ENCODE measurements at regions not wholly inside any gene's neighbourhood (a gene's known extent, or its start where the extent isn't known, plus 50 kb on each side); places are given as distances from the start of the nearest gene placed in this dataset.

GRCh38 chr21:25243808-25244207, 363.5 kb downstream of the MRPL39 start:
- Histone ChIP-seq H4K91ac (replicated peaks; ENCODE audit: insufficient read length, low read length) (no peak overlapping the region), H3K9ac (replicated peaks in 1 of 4; ENCODE audit: extremely low read depth in 1 of 4, low read depth in 3 of 4, low read length in 3 of 4) (no peak overlapping the region), H3K23me2 (ENCODE audit: low read depth, low read length) (no peaks in the 10 kb centered on the region), H3K4ac (replicated peaks; ENCODE audit: insufficient read length, low read depth, low read length) (no peak overlapping the region), H2BK120ac (replicated peaks; ENCODE audit: low read depth, low read length) (no peak overlapping the region), H3K27me3 (replicated peaks in 1 of 4; ENCODE audit: control insufficient read depth in 3 of 4, extremely low read depth in 1 of 4, insufficient read depth in 3 of 4, low read length in 3 of 4) (no peaks in the 10 kb centered on the region), H3K56ac (replicated peaks; ENCODE audit: insufficient read length, low read depth, low read length) (no peak overlapping the region), H3K18ac (ENCODE audit: extremely low read depth, low read length) (no peak overlapping the region), H2BK15ac (ENCODE audit: low read length) (no peak overlapping the region), H4K8ac (ENCODE audit: extremely low read depth, insufficient read depth, low read length) (no peak overlapping the region), H2AK5ac (ENCODE audit: low read depth, low read length) (no peak overlapping the region), H3K27ac (ENCODE audit: low read depth, low read length) (no peak overlapping the region), H4K20me1 (replicated peaks in 1 of 2; ENCODE audit: control insufficient read depth in 1 of 2, insufficient read depth in 2 of 2, low read length in 2 of 2) (no peaks in the 10 kb centered on the region), H2BK20ac (ENCODE audit: low read length) (no peak overlapping the region), H2AFZ (ENCODE audit: low read length) (no peak overlapping the region), H3K14ac (ENCODE audit: insufficient read length) (no peak overlapping the region), H3K79me2 (ENCODE audit: control insufficient read depth in 1 of 2, insufficient read depth in 2 of 2, low read length in 2 of 2) (no peaks in the 10 kb centered on the region), H3K79me1 (ENCODE audit: low read depth, low read length) (no peaks in the 10 kb centered on the region), H3K4me3 (ENCODE audit: extremely low read depth in 1 of 4, insufficient read depth in 2 of 4, low read depth in 3 of 4, low read length in 4 of 4) (no peak overlapping the region), H3K4me2 (ENCODE audit: insufficient read depth in 1 of 2, low read depth in 2 of 2, low read length in 2 of 2) (no peak overlapping the region), H3K9me3 (ENCODE audit: insufficient read depth in 2 of 2, low read depth in 1 of 2, low read length in 1 of 2) (no peaks in the 10 kb centered on the region), H3K4me1 (replicated peaks in 1 of 4; ENCODE audit: control insufficient read depth in 3 of 4, insufficient read depth in 4 of 4, low read length in 3 of 4) (no peaks in the 10 kb centered on the region), H2BK5ac (ENCODE audit: low read depth, low read length) (no peak overlapping the region), H4K5ac (ENCODE audit: insufficient read length, low read depth, low read length) (no peak overlapping the region), H2BK12ac (ENCODE audit: low read depth, low read length) (no peak overlapping the region), H3K36me3 (ENCODE audit: control insufficient read depth in 2 of 4, insufficient read depth in 4 of 4, low read length in 3 of 4) (no peaks in the 10 kb centered on the region), H3K23ac (ENCODE audit: insufficient read length) (no peak overlapping the region)
- DNase-seq (ENCODE audit: low read depth in 1 of 2, low spot score in 2 of 2) (no peak), FAIRE-seq (no peak)
- 88% methylated on average over 7 of the region's 7 CpGs; no CpG with 5 or more reads in 1 of the 2 experiments for WGBS, 2 experiments (ENCODE audit: extremely low coverage in 1 of 2, insufficient coverage in 1 of 2, insufficient read length in 1 of 2, insufficient replicate concordance in 2 of 2, low coverage in 1 of 2, low lambda C conversion rate in 2 of 2, missing lambda C conversion rate in 1 of 2)
- POLR2A ChIA-PET (ENCODE audit: partially characterized antibody), result no interaction called here
- CTCF ChIA-PET (ENCODE audit: partially characterized antibody), result no interaction called here
- TF ChIP-seq TAF7 (optimal IDR thresholded peaks at IDR 0.05; ENCODE audit: borderline replicate concordance, low read depth, low read length), result no peak
- no peak for TF ChIP-seq BRCA1 (IDR thresholded peaks at IDR 0.05; ENCODE audit: low read depth, low read length)
- TF ChIP-seq RNF2 (IDR thresholded peaks at IDR 0.05; ENCODE audit: borderline replicate concordance, low read depth, low read length, missing control alignments, poor library complexity, severe bottlenecking), result no peak
- no peak for TF ChIP-seq TEAD4 (IDR thresholded peaks at IDR 0.05; ENCODE audit: low read depth, low read length)
- TF ChIP-seq EP300 (IDR thresholded peaks at IDR 0.05; ENCODE audit: borderline replicate concordance in 1 of 2, low read depth in 2 of 2, low read length in 2 of 2), result no peak
- TF ChIP-seq ATF2 (IDR thresholded peaks at IDR 0.05; ENCODE audit: low read length), result no peak
- no peak for TF ChIP-seq SIN3A (conservative IDR thresholded peaks at IDR 0.05 in 1 of 2, IDR thresholded peaks at IDR 0.05 in 1 of 2; ENCODE audit: low read depth in 1 of 2, low read length in 2 of 2)
- no peak for TF ChIP-seq RFX5 (IDR thresholded peaks at IDR 0.05; ENCODE audit: borderline replicate concordance, low read depth, low read length)
- no peak for TF ChIP-seq GABPA (IDR thresholded peaks at IDR 0.05; ENCODE audit: borderline replicate concordance, insufficient read depth, low read length)
- no peak for TF ChIP-seq FOSL1 (IDR thresholded peaks at IDR 0.05; ENCODE audit: insufficient read depth, low read depth, low read length)
- no peak for TF ChIP-seq HDAC2 (IDR thresholded peaks at IDR 0.05; ENCODE audit: borderline replicate concordance in 1 of 2, low read depth in 2 of 2, low read length in 2 of 2)
- no peak for TF ChIP-seq CHD2 (IDR thresholded peaks at IDR 0.05; ENCODE audit: low read length)
